ENCODE measurements at regions not wholly inside any gene's neighbourhood (a gene's known extent, or its start where the extent isn't known, plus 50 kb on each side); places are given as distances from the start of the nearest gene placed in this dataset.

- no peak overlapping the region for H3K4me2 ChIP-seq
- no peak overlapping the region for H3K27ac ChIP-seq
- no peaks in the 10 kb centered on the region for H4K20me1 ChIP-seq (ENCODE audit: insufficient read depth)
- no peaks in the 10 kb centered on the region for H3K27me3 ChIP-seq (ENCODE audit: insufficient read depth, low read depth)
- no peaks in the 10 kb centered on the region for H3K79me2 ChIP-seq (ENCODE audit: insufficient read depth, low read depth)
- no peak for TF ChIP-seq CTCF (conservative IDR thresholded peaks at IDR 0.05; ENCODE audit: low read depth, low read length)
- no peaks in the 10 kb centered on the region for H3K36me3 ChIP-seq (ENCODE audit: insufficient read depth)
- H3K9ac ChIP-seq: no peak overlapping the region
- H2AFZ ChIP-seq (ENCODE audit: low read depth): no peak overlapping the region
- H3K4me1 ChIP-seq (ENCODE audit: low read depth, poor library complexity, severe bottlenecking): no peaks in the 10 kb centered on the region
- no peak overlapping the region for H3K4me3 ChIP-seq (IDR thresholded peaks at IDR 0.05; ENCODE audit: insufficient read depth, low read depth, low read length)
Measured at GRCh38 chr2:138994502-138994901, 214.3 kb upstream of the NXPH2 start.

DNA sequence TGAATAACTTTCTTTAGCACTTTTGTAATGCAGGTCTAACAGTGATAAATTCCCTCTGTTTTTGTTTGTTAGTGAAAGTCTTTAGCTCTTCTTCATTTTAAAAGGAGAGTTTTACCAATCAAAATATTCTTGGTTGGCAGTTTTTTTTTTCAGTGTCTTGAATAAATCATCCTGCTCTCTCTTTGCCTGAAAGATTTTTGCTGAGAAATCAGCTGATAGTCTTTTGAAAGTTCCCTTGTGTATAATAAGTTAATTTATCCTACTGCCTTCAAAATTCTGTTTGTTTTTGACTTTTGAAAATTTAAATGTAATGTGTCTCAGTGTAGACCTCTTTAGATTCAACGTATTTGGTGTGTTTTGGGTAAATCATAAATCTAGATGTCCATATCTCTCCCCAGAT, 205.7 kb upstream of the NXPH2 start:
- H3K4me1 ChIP-seq (ENCODE audit: low read depth, poor library complexity, severe bottlenecking): no peaks in the 10 kb centered on the region
- no peak overlapping the region for H2AFZ ChIP-seq (ENCODE audit: low read depth)
- no peaks in the 10 kb centered on the region for H3K27me3 ChIP-seq (ENCODE audit: insufficient read depth, low read depth)
- H3K36me3 ChIP-seq (ENCODE audit: insufficient read depth): no peaks in the 10 kb centered on the region
- no peak overlapping the region for H3K27ac ChIP-seq
- no peak overlapping the region for H3K9ac ChIP-seq
- no peak overlapping the region for H3K4me2 ChIP-seq
- no peak overlapping the region for H3K4me3 ChIP-seq (IDR thresholded peaks at IDR 0.05; ENCODE audit: insufficient read depth, low read depth, low read length)
- H4K20me1 ChIP-seq (ENCODE audit: insufficient read depth): no peaks in the 10 kb centered on the region
- no peaks in the 10 kb centered on the region for H3K79me2 ChIP-seq (ENCODE audit: insufficient read depth, low read depth)
- TF ChIP-seq CTCF (conservative IDR thresholded peaks at IDR 0.05; ENCODE audit: low read depth, low read length): no peak

- no peak overlapping the region for H3K4me3 ChIP-seq (IDR thresholded peaks at IDR 0.05; ENCODE audit: insufficient read depth, low read depth, low read length)
- no peak for TF ChIP-seq CTCF (conservative IDR thresholded peaks at IDR 0.05; ENCODE audit: low read depth, low read length)
Measured at GRCh38 chr2:138979131-138979785, 199.1 kb upstream of the NXPH2 start.

GRCh38 chr2:138974651-138975050, 194.5 kb upstream of the NXPH2 start:
- Histone ChIP-seq H3K4me1 (ENCODE audit: low read depth, poor library complexity, severe bottlenecking) (no peaks in the 10 kb centered on the region), H3K36me3 (ENCODE audit: insufficient read depth) (no peaks in the 10 kb centered on the region), H2AFZ (ENCODE audit: low read depth) (no peak overlapping the region), H3K27ac (no peak overlapping the region), H3K27me3 (ENCODE audit: insufficient read depth, low read depth) (no peaks in the 10 kb centered on the region), H4K20me1 (ENCODE audit: insufficient read depth) (no peaks in the 10 kb centered on the region), H3K4me2 (no peak overlapping the region), H3K9ac (no peak overlapping the region), H3K79me2 (ENCODE audit: insufficient read depth, low read depth) (no peaks in the 10 kb centered on the region), H3K4me3 (IDR thresholded peaks at IDR 0.05; ENCODE audit: insufficient read depth, low read depth, low read length) (no peak overlapping the region)
- TF ChIP-seq CTCF (conservative IDR thresholded peaks at IDR 0.05; ENCODE audit: low read depth, low read length): no peak

More at GRCh38 chr2:138979131-138979785, 199.1 kb upstream of the NXPH2 start:
- H3K4me2 ChIP-seq: no peak overlapping the region
- H3K79me2 ChIP-seq (ENCODE audit: insufficient read depth, low read depth): no peaks in the 10 kb centered on the region
- H3K27me3 ChIP-seq (ENCODE audit: insufficient read depth, low read depth): no peaks in the 10 kb centered on the region
- H3K27ac ChIP-seq: no peak overlapping the region
- H3K9ac ChIP-seq: no peak overlapping the region
- no peaks in the 10 kb centered on the region for H4K20me1 ChIP-seq (ENCODE audit: insufficient read depth)
- no peaks in the 10 kb centered on the region for H3K36me3 ChIP-seq (ENCODE audit: insufficient read depth)
- H2AFZ ChIP-seq (ENCODE audit: low read depth): no peak overlapping the region
- no peaks in the 10 kb centered on the region for H3K4me1 ChIP-seq (ENCODE audit: low read depth, poor library complexity, severe bottlenecking)
